Endothelial cell of umbilical vein (primary cell): ENCODE measurements at regions not wholly inside any gene's neighbourhood (a gene's known extent, or its start where the extent isn't known, plus 50 kb on each side); places are given as distances from the start of the nearest gene placed in this dataset.

ENCODE experiments used
- BruUV-seq: library from RNA; stranded (reverse); fragments of 400-500 nt; replicated peaks from 2 replicates; lab custom pipeline; 2021; lab: Mats Ljungman, UMichigan
- CTCF ChIA-PET: fragments of 300-600, 350-600 bp; sonication (Branson Sonifier 250); formaldehyde crosslinking; loops from one replicate; lab custom pipeline; 2021; ENCODE audit warnings: antibody characterized with exemption, inconsistent platforms; lab: Charles Lee
- POLR2A ChIA-PET: fragments of 300-600, 350-600 bp; sonication (Branson Sonifier 250); formaldehyde crosslinking; loops from one replicate; lab custom pipeline; 2021; ENCODE audit warnings: antibody characterized with exemption, inconsistent platforms; lab: Charles Lee
- DNase-seq: peaks from one replicate; pipeline ENCODE4 v3.0.0-alpha.2; 2011; ENCODE audit warnings: low read depth, low spot score
- FAIRE-seq: peaks from 2 replicates; lab custom pipeline; 2011; peaks lifted over from hg19 to GRCh38; lab: Jason Lieb, UNC
- H2AFZ ChIP-seq: 2 replicates; pipeline ENCODE4 v1.6.0; 2012; ENCODE audit warnings: low read depth, low read length, control low read depth, inconsistent platforms
- H3K27ac ChIP-seq: 2 replicates; pipeline ENCODE4 v1.5.1; 2011; ENCODE audit warnings: low read depth, mild to moderate bottlenecking, control low read depth, low read length, moderate library complexity; ENCODE audit not compliant: insufficient read depth
- H3K27me3 ChIP-seq, 2 experiments: 2 replicates each; pipeline versions ENCODE4 v1.6.0 to v1.6.1; 2011; ENCODE audit warnings: low read length in 2 of 2, mixed read lengths in 1 of 2; ENCODE audit not compliant: control insufficient read depth in 2 of 2, insufficient read depth in 2 of 2
- H3K36me3 ChIP-seq, 2 experiments: 2 replicates in 1 of 2; 3 replicates in 1 of 2; pipeline ENCODE4 v1.5.1; 2011; ENCODE audit warnings: low read length in 2 of 2, mild to moderate bottlenecking in 1 of 2, moderate library complexity in 1 of 2; ENCODE audit not compliant: control insufficient read depth in 2 of 2, insufficient read depth in 2 of 2; ENCODE audit errors: extremely low read depth in 1 of 2
- H3K4me1 ChIP-seq: 3 replicates; pipeline ENCODE4 v1.5.1; 2011; ENCODE audit warnings: mild to moderate bottlenecking, low read length; ENCODE audit not compliant: control insufficient read depth, insufficient read depth; ENCODE audit errors: extremely low read depth
- H3K4me2 ChIP-seq: 2 replicates; pipeline ENCODE4 v1.6.1; 2011; ENCODE audit warnings: low read length, control low read depth, mixed read lengths; ENCODE audit not compliant: insufficient read depth
- H3K4me3 ChIP-seq, 3 experiments: fragments of 200-600 bp in 1 of 3; sonication (generic), shearing (Covaris generic) in 1 of 3; replicated peaks in 1 of 3; 2 replicates each; pipeline ENCODE4 v1.5.1; 2011 to 2016; ENCODE audit warnings: control low read depth in 3 of 3, low read length in 3 of 3, mild to moderate bottlenecking in 2 of 3, inconsistent platforms in 1 of 3, low read depth in 1 of 3, moderate library complexity in 1 of 3; ENCODE audit not compliant: insufficient read depth in 1 of 3
- H3K79me2 ChIP-seq: 2 replicates; pipeline ENCODE4 v1.6.0; 2012; ENCODE audit warnings: low read length, inconsistent platforms; ENCODE audit not compliant: control insufficient read depth, insufficient read depth
- H3K9ac ChIP-seq: replicated peaks from 2 replicates; pipeline ENCODE3; 2011; ENCODE audit warnings: low read length, control low read depth; ENCODE audit not compliant: insufficient read depth; ENCODE audit errors: extremely low read depth
- H3K9me1 ChIP-seq: replicated peaks from 3 replicates; pipeline ENCODE4 v1.6.0; 2011; ENCODE audit warnings: mild to moderate bottlenecking, low read length; ENCODE audit not compliant: control insufficient read depth, insufficient read depth; ENCODE audit errors: extremely low read depth
- H3K9me3 ChIP-seq: replicated peaks from 2 replicates; pipeline ENCODE4 v1.5.1; 2012; ENCODE audit warnings: low read length, inconsistent platforms; ENCODE audit not compliant: control insufficient read depth, insufficient read depth
- H4K20me1 ChIP-seq: replicated peaks from 2 replicates; pipeline ENCODE3; 2011; ENCODE audit warnings: mild to moderate bottlenecking, low read length; ENCODE audit not compliant: control insufficient read depth, insufficient read depth; ENCODE audit errors: extremely low read depth
- CTCF ChIP-seq, 2 donors: IDR thresholded peaks; 1 replicate in 1 of 2; 2 replicates in 1 of 2; pipeline ENCODE4 v1.5.1; 2011; ENCODE audit warnings: low read length in 2 of 2, mild to moderate bottlenecking in 2 of 2, moderate library complexity in 2 of 2, control low read depth in 1 of 2, inconsistent platforms in 1 of 2, low read depth in 1 of 2; ENCODE audit not compliant: insufficient read depth in 1 of 2; ENCODE audit errors: extremely low read depth in 1 of 2
- EZH2 ChIP-seq: IDR thresholded peaks from 2 replicates; pipeline ENCODE4 v1.6.1; 2012; ENCODE audit warnings: borderline replicate concordance, low read depth, mild to moderate bottlenecking, moderate library complexity, low read length, inconsistent platforms; ENCODE audit not compliant: severe bottlenecking
- FOS ChIP-seq: IDR thresholded peaks from 2 replicates; pipeline ENCODE4 v1.6.1; 2011; ENCODE audit warnings: mild to moderate bottlenecking, low read length, moderate library complexity, borderline replicate concordance; ENCODE audit not compliant: insufficient read depth
- GATA2 ChIP-seq: IDR thresholded peaks from 2 replicates; pipeline ENCODE4 v1.7.0; 2011; ENCODE audit warnings: low read depth, mild to moderate bottlenecking, moderate library complexity, mixed read lengths, low read length; ENCODE audit not compliant: insufficient read length, insufficient read depth
- JUN ChIP-seq: IDR thresholded peaks from 2 replicates; pipeline ENCODE4 v1.6.1; 2011; ENCODE audit warnings: borderline replicate concordance, low read depth; ENCODE audit not compliant: insufficient read length, insufficient read depth
- MAX ChIP-seq: IDR thresholded peaks from 2 replicates; pipeline ENCODE4 v1.6.1; 2011; ENCODE audit not compliant: insufficient read depth, insufficient read length
- MYC ChIP-seq: IDR thresholded peaks from one replicate; pipeline ENCODE4 v1.6.1; 2011; ENCODE audit warnings: mild to moderate bottlenecking, low read depth, low read length
- POLR2A ChIP-seq: IDR thresholded peaks from 2 replicates; pipeline ENCODE4 v1.6.1; 2012; ENCODE audit warnings: low read depth, mild to moderate bottlenecking, control low read depth, low read length
- POLR2AphosphoS5 ChIP-seq: IDR thresholded peaks from 2 replicates; pipeline ENCODE4 v1.6.1; 2012; ENCODE audit warnings: low read depth, mild to moderate bottlenecking, control low read depth, low read length, moderate library complexity; ENCODE audit not compliant: insufficient read depth
- dilution Hi-C: fragments of 300-500 bp; cut with MboI; formaldehyde crosslinking; loops from one replicate; pipeline ENCODE4 v1.15.0; 2019; ENCODE audit warnings: low sequenced_read_pairs; ENCODE audit not compliant: extremely low pct_ligation_motif_present
- intact Hi-C: fragments of 100-400 bp; cut with micrococcal nuclease; formaldehyde crosslinking; loops from one replicate; pipeline ENCODE4 v1.10.0; 2022

- dilution Hi-C loops = no loop called here
- FAIRE-seq (no peak), DNase-seq (no peak)
- no peaks in the 10 kb centered on the region for H4K20me1 ChIP-seq
- H3K9me1 ChIP-seq = no peaks in the 10 kb centered on the region
- H3K79me2 ChIP-seq = no peaks in the 10 kb centered on the region
- H2AFZ ChIP-seq = no peak overlapping the region
- H3K9me3 ChIP-seq = no peaks in the 10 kb centered on the region
- no peak overlapping the region for H3K27ac ChIP-seq
- H3K9ac ChIP-seq = no peak overlapping the region
- ChIA-PET CTCF (no interaction called here), POLR2A (no interaction called here)
- H3K36me3 ChIP-seq = no peaks in the 10 kb centered on the region
- no peak overlapping the region for H3K4me2 ChIP-seq
- no peaks in the 10 kb centered on the region for H3K4me1 ChIP-seq
- intact Hi-C loops = no loop called here
- TF ChIP-seq POLR2AphosphoS5 = no peak
- TF ChIP-seq POLR2A = no peak
- TF ChIP-seq FOS = no peak
- no peak for TF ChIP-seq EZH2
- TF ChIP-seq MAX = no peak
- no peak for TF ChIP-seq GATA2
- no peak for TF ChIP-seq JUN
- TF ChIP-seq CTCF (IDR thresholded peaks at IDR 0.05; ENCODE audit: extremely low read depth in 1 of 2, insufficient read depth in 1 of 2, low read depth in 1 of 2, low read length in 2 of 2) = no peak
- no peak for TF ChIP-seq MYC
- BruUV-seq = no TSS peak
- H3K4me3 ChIP-seq = no peak overlapping the region
- no peaks in the 10 kb centered on the region for H3K27me3 ChIP-seq
Measured at GRCh38 chr6:20269181-20269580, 56.9 kb upstream of the MBOAT1 start.
